ENCODE measurements at regions not wholly inside any gene's neighbourhood (a gene's known extent, or its start where the extent isn't known, plus 50 kb on each side); places are given as distances from the start of the nearest gene placed in this dataset.

GRCh38 chr4:171022824-171023230 lies 790.4 kb upstream of the GALNTL6 start:
- peaks cover 25% of the 10 kb centered on the region for H3K4me1 Mint-ChIP-seq
- H3K4me3 Mint-ChIP-seq, result no peak overlapping the region
- Histone ChIP-seq H3K79me2 (replicated peaks; ENCODE audit: insufficient read depth) (no peaks in the 10 kb centered on the region), H3K36me3 (ENCODE audit: insufficient read depth) (no peaks in the 10 kb centered on the region), H3K9me2 (ENCODE audit: insufficient read depth) (peaks cover 5% of the 10 kb centered on the region; the same call in 1 of the 2 replicates), H3K4me2 (peak overlapping the region; percentile 19), H3F3A (replicated peaks; ENCODE audit: low read depth) (no peaks in the 10 kb centered on the region), H3K4me1 (ENCODE audit: insufficient read depth) (peaks cover 41% of the 10 kb centered on the region), H2AFZ (no peak overlapping the region), H4K20me1 (replicated peaks; ENCODE audit: insufficient read depth) (no peaks in the 10 kb centered on the region), H3K27me3 (ENCODE audit: insufficient read depth) (no peaks in the 10 kb centered on the region), H3K4me3 (no peak overlapping the region; the same call in 1 of the 2 replicates), H3K27ac (ENCODE audit: low read depth) (peak overlapping the region; percentile 29)
- ATAC-seq, result peak; percentile 92
- no peaks in the 10 kb centered on the region; the same call in 2 of the 3 replicates for H3K9me3 Mint-ChIP-seq
- no peak for TF ChIP-seq EZH2 (IDR thresholded peaks at IDR 0.05; ENCODE audit: low read depth, unreplicated experiment)
- peak; percentile 86 for TF ChIP-seq NANOG (IDR thresholded peaks at IDR 0.05; ENCODE audit: borderline replicate concordance)
- H3K27me3 Mint-ChIP-seq (ENCODE audit: insufficient read depth, low read depth, poor library complexity), result no peaks in the 10 kb centered on the region
- peak overlapping the region; percentile 77 for H3K27ac Mint-ChIP-seq
- H3K36me3 Mint-ChIP-seq (ENCODE audit: low read depth), result peaks cover 8% of the 10 kb centered on the region; the same call in 1 of the 3 replicates
- peak; percentile 69 for DNase-seq (ENCODE audit: low spot score)

GRCh38 chr4:171017593-171017992 lies 795.6 kb upstream of the GALNTL6 start:
- H3K9me3 Mint-ChIP-seq, result peaks cover 2% of the 10 kb centered on the region; the same call in 1 of the 3 replicates
- no peaks in the 10 kb centered on the region for H3K79me2 ChIP-seq (replicated peaks; ENCODE audit: insufficient read depth)
- no peaks in the 10 kb centered on the region for H3F3A ChIP-seq (replicated peaks; ENCODE audit: low read depth)
- peaks cover 12% of the 10 kb centered on the region for H3K4me1 Mint-ChIP-seq
- TF ChIP-seq ZNF114 (CRISPR knock-in tag; IDR thresholded peaks at IDR 0.05) (no peak), CTCF (conservative IDR thresholded peaks at IDR 0.05; ENCODE audit: low read depth in 2 of 2) (no peak), STAT1 (IDR thresholded peaks at IDR 0.05; ENCODE audit: unreplicated experiment) (no peak), ETS1 (IDR thresholded peaks at IDR 0.05) (no peak), ZNF462 (CRISPR knock-in tag; IDR thresholded peaks at IDR 0.05) (no peak), POLR2AphosphoS5 (IDR thresholded peaks at IDR 0.05; ENCODE audit: low read depth) (no peak), JUNB (IDR thresholded peaks at IDR 0.05; ENCODE audit: unreplicated experiment) (no peak), ZNF331 (CRISPR knock-in tag; IDR thresholded peaks at IDR 0.05; ENCODE audit: low read depth) (no peak)
- no peak overlapping the region for H3K4me2 ChIP-seq
- ATAC-seq, result no peak
- H3K36me3 Mint-ChIP-seq (ENCODE audit: low read depth), result peaks cover 8% of the 10 kb centered on the region; the same call in 2 of the 3 replicates
- H4K20me1 ChIP-seq (replicated peaks; ENCODE audit: insufficient read depth), result no peaks in the 10 kb centered on the region
- no peak overlapping the region for H3K4me3 ChIP-seq
- H3K4me3 Mint-ChIP-seq, result no peak overlapping the region
- no peak overlapping the region for H3K27ac ChIP-seq (ENCODE audit: low read depth)
- no peak overlapping the region for H3K27ac Mint-ChIP-seq
- no peak for DNase-seq (ENCODE audit: low spot score)
- H3K4me1 ChIP-seq (ENCODE audit: insufficient read depth), result peaks cover 23% of the 10 kb centered on the region
- H3K9me2 ChIP-seq (ENCODE audit: insufficient read depth), result peaks cover 5% of the 10 kb centered on the region; the same call in 1 of the 2 replicates
- no peaks in the 10 kb centered on the region for H3K27me3 Mint-ChIP-seq (ENCODE audit: insufficient read depth, low read depth, poor library complexity)
- no peaks in the 10 kb centered on the region for H3K36me3 ChIP-seq (ENCODE audit: insufficient read depth)
- no peak overlapping the region for H2AFZ ChIP-seq
- H3K27me3 ChIP-seq (ENCODE audit: insufficient read depth), result no peaks in the 10 kb centered on the region

Data from GM23338 (cell line).